H7 (cell line): ENCODE measurements at regions not wholly inside any gene's neighbourhood (a gene's known extent, or its start where the extent isn't known, plus 50 kb on each side); places are given as distances from the start of the nearest gene placed in this dataset.

ENCODE experiments used
- DNase-seq: peaks from one replicate; pipeline ENCODE4 v3.0.0; 2012
- H3K27me3 ChIP-seq: 2 replicates; pipeline ENCODE4 v1.6.0; 2011; ENCODE audit warnings: mild to moderate bottlenecking, low read length; ENCODE audit not compliant: control insufficient read depth, insufficient read depth
- H3K36me3 ChIP-seq: replicated peaks from 2 replicates; pipeline ENCODE4 v1.5.1; 2011; ENCODE audit warnings: low read length; ENCODE audit not compliant: control insufficient read depth, insufficient read depth
- H3K4me3 ChIP-seq: 2 replicates; pipeline ENCODE4 v1.5.1; 2011; ENCODE audit warnings: low read depth, mild to moderate bottlenecking, control low read depth, low read length, moderate library complexity; ENCODE audit not compliant: insufficient read depth

DNA sequence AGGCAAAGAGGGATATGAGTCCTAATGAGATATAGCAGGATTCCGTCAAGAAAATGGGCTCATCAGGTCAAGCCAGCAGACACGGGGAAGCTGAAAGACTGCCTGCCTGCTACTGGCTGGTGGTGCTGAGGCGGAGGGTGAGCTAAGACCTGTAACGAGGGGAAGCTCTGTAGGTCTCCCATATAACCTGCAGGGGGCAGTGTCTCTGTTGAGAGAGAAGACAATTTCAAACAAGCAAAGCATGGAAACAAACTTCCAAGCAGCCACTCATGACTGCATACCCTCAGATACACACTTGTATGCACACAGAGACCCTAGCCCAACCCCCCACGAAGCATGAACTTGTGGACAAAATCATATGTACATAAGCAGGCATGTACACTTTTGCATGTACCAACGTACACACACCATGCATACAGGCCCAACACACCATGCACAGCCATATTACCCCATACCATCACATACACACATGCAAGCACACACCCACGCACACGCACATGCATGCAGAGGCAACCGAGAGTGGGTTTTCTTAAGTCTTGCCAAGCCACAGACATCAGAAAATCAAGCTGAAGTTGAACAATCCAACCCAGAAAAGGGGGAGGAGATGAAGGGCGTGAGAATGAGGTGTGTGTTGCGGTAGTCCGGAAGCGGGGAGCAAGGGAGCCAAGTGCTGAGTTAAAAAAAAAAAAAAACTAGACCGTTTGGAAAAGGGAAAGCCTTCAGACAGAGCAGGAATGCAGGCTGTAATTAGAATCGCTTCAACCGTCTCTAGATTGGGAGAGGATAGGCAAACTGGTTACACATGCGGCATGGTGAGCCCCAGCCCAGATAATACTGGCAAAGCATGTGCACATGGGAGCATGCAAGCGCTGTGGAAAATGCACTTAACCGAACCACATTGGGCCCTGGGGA is 71.0 kb downstream of the PJA1 start:
- Histone ChIP-seq H3K36me3 (no peaks in the 10 kb centered on the region), H3K27me3 (peaks cover 2% of the 10 kb centered on the region), H3K4me3 (no peak overlapping the region)
- DNase-seq: peak; percentile 81

DNA sequence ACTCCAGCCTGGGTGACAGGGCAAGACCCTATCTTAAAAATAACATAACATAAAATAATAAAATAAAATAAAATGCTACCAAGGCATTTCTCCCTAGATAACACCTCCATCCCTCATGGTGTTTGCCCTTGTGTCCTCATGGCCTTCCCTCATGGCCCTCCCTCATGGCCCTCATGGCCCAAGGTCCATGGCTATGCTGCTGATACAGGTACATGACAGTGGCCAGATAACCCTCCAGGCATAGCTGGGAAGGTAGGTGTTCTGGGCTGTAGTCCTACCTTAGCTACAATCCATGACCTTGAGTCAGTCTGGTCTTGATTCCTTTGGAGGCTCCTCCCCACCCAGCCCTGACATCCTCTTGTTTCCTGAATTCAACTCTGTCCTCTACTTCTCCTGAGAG is 75.2 kb downstream of the PJA1 start:
- H3K27me3 ChIP-seq: no peaks in the 10 kb centered on the region
- H3K36me3 ChIP-seq: no peaks in the 10 kb centered on the region
- DNase-seq: no peak
- no peak overlapping the region for H3K4me3 ChIP-seq

DNA sequence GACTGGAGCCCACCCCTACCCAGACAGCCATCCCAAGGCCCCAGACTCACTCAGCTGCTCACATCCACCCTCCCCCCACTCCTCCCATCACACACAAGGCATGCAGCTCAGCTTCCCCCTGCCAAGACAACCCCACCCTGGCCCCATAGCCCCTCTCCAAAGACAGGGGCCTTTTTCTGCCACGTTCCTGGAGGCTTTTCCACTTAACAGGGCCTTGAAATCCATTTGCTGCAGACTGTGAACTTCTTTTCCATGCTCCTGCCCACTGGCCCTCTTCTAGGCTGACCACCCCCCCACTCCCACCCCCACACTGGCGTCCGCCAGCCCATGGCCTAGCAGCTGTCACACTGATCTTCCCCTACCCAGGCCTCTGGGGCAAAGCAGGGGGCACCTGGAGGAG is 76.0 kb downstream of the PJA1 start:
- DNase-seq: no peak
- Histone ChIP-seq H3K4me3 (no peak overlapping the region), H3K27me3 (no peaks in the 10 kb centered on the region), H3K36me3 (no peaks in the 10 kb centered on the region)

DNA sequence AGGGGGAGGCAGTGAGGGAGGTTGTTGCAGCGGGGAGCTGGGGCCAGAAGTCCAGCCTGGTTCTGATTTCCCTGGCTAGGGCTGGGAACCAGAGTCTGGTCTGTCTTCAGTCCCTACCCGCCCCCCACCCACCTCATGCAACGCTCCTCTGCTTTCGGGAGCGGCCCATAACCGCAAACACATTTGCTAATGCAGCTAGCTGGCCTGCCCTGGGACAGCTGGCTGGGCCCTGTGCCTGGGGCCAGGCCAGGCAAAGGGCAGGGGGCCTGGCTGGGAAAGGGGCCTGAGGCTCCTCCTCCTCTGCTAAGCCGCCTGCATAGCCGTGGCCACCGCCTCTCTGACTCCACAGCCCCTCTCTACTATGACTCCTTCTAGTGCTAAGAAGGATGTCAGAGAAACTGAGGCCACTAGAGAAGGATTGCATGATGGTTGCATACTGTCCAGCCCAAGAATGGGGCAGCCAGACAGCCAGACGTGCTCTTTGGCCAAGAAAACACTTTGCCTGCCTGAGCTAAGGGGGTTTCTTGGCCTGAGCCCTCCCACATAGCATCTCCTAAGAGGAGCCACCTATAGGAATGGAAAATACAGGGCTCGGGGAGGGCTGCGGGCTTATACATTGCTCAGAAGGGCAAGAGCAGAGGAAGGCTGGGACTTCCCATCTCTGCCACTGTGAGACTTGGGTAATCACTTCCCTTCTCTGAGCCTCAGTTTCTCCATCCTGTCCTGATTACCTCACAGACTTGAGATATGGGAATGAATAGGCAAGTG is 76.9 kb downstream of the PJA1 start:
- no peaks in the 10 kb centered on the region for H3K36me3 ChIP-seq
- H3K27me3 ChIP-seq: no peaks in the 10 kb centered on the region
- DNase-seq: peak; percentile 74
- no peak overlapping the region for H3K4me3 ChIP-seq

DNA sequence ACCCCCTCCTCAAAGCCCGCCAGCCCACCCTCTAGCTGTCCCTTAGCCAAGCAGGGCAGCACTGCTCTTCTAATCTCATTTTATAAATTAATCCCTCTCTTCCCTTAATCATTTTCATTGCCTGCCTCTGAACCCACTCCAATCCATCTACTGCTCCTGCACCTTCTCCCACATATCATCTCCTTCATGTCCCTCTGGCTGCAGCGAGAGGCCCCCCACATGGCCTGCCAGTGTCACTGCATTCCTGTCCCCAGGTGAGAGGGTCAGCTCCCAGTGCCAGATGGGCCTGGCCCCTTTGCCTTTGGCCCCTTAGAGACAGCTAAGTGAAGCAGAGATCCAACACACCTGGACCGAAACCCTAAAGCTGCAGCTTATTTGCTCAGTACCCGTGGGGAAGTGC is 79.4 kb downstream of the PJA1 start:
- DNase-seq: no peak
- no peaks in the 10 kb centered on the region for H3K36me3 ChIP-seq
- no peak overlapping the region for H3K4me3 ChIP-seq
- no peaks in the 10 kb centered on the region for H3K27me3 ChIP-seq

DNA sequence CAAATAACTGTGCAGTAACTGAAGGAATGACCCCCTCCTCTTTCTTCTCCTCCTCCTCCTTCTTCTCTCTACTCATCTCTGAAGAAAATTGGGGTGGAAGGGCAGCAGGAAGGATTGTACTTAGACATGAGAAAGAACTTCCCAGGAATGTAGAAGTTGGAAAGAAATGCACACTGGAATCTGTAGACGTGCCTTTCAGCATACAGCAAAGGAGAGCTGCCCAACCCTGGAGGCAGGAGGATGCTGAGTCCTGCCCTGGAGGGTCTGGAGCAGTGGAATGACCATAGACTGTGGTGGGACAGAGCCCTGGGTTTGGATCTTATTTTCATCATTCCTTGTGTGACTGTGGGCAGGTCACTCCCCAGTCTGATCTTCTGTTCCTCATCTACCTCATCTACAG is 80.1 kb downstream of the PJA1 start:
- Histone ChIP-seq H3K4me3 (no peak overlapping the region), H3K27me3 (no peaks in the 10 kb centered on the region), H3K36me3 (no peaks in the 10 kb centered on the region)
- no peak for DNase-seq

DNA sequence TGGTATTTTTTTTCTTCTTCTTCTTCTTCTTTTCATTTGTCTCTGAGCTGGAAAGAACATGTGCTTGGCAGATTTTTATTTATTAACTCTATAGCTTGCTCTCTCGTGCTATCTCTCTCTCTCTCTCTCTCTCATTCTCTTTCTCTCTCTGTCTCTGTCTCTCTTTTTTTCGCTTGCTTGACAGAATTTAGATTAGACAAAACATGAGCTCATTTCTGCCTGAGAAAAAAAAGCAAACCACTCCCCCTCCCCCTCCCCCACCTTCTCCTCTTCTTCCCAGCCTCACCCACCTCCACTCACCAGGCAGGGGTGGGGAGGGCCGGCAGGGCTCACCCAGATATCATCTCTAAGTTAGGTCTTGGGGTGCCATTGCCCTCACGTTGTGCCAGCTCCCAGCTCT is 81.5 kb downstream of the PJA1 start:
- DNase-seq: no peak
- Histone ChIP-seq H3K4me3 (no peak overlapping the region), H3K27me3 (no peaks in the 10 kb centered on the region), H3K36me3 (no peaks in the 10 kb centered on the region)

DNA sequence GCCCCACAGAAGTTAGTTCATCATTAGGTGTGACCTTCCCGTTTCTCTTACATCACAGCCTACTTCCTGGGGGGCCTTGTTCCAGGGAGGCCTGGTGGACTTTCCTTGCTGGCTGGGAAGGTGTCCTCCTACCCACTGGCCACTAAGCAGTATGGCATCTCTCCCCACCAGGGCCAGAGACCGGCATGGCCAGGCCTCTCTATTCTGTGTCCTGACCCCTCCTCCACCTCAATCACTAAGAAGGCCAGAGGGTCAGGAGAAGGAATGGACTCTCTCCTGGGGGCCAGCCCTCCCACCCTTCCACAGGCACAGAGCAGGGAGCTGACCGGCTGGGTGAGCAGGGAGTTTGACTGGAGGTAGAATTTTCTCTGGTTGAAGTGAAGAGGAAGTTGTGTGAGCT is 81.9 kb downstream of the PJA1 start:
- H3K27me3 ChIP-seq: no peaks in the 10 kb centered on the region
- H3K4me3 ChIP-seq: no peak overlapping the region
- no peaks in the 10 kb centered on the region for H3K36me3 ChIP-seq
- no peak for DNase-seq

DNA sequence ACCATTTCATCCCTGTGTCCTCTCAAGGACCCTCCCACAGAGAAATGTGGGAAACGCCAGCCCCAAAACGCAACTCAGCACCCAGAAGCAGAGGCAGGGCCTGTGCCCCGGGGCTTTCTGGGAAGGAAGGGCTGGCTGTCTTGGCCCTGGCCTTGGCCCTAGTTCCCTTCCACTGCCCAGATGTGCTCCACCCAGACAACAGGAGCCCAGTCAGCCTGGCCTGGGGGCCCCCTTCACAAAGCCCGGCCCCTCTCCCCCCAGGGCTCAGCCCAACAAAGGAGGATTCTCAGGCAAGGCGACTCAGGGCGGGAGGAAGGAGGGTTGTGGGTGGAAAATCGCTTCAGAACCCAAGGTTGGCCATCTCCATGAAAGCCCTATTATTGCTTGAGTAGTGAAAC is 82.5 kb downstream of the PJA1 start:
- Histone ChIP-seq H3K27me3 (no peaks in the 10 kb centered on the region), H3K36me3 (no peaks in the 10 kb centered on the region), H3K4me3 (no peak overlapping the region)
- no peak for DNase-seq

DNA sequence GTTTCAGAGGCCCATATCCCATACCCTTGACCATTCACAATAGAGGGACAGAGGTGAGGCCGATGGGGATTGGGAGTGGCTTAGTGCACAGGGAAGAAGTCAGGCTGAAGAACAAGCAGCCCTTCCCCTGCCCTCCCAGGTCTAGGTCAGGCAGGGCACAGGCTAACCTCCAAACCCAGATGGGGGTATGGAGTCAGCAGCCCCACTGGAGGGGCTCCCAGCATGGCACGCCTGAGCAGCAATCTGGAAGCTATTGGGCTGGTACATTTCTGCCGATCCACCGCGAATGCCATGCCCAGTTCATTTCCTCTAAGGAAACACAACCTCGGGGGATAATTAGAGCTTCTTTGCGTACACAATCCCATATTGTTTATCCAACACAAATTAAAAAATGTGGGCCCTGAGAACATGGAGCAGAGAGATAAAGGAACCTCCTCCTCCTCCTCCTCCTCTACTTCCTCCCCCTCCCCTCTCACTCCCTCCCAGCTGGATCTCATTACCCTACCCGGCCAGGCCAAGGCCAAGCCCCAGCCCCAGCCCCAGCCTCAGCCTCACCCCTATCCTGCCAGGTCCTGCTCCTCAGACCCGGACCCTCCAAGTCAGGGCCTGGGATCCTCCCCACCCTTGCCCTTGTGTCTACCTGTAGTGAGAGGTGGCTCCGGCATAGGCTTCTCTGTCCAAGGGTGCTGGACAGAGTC is 83.0 kb downstream of the PJA1 start:
- no peaks in the 10 kb centered on the region for H3K27me3 ChIP-seq
- no peak overlapping the region for H3K4me3 ChIP-seq
- DNase-seq: peak; percentile 54
- no peaks in the 10 kb centered on the region for H3K36me3 ChIP-seq

DNA sequence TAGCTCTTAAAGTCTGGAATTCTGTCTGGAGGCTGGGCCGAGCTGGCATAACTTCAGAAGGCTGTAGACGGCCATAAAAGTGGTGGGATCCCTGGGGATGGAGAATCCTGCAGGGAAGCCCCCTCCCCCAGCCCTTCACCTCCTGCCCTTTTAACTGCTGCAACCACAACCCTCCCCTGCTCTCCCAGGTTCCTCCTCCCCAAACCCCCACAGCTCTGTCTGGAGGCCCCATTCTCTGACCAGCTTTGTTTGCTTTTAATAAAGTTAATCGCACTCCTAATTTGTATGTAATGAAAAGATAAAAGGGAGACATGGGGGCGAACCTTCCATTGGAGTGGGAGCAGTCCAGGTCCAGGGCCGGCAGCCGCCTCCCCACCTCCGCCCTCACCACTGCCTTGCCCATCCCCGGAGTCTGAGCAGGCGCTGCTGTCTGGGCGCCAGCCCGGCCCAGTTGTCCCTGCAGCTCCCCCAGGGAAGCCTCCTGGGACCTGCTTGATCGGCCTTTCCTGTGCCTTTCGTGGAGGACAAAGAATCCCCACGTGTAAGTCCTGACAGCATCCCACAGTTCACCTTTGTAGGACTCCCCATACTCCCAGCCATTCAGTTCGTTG is 84.3 kb downstream of the PJA1 start:
- Histone ChIP-seq H3K27me3 (no peaks in the 10 kb centered on the region), H3K36me3 (no peaks in the 10 kb centered on the region), H3K4me3 (no peak overlapping the region)
- DNase-seq: peak; percentile 61

DNA sequence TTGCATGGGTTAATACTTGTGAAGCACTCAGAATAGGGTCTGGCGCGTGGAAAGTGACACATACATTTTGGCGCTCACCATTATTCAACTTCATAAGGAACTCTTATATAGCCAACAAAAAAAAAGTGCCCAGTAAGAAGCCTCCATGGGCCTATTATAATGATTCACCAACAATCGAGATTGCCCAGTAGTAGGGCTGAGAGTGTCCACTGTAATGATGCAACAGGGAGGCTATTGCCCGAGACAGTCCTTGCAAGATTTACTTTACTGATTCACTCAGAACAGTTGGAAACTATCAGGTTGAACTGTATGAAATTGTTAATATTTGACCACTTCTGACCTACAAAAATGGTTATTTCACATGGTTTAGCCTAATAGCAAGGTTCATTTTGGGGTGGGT is 86.0 kb downstream of the PJA1 start:
- Histone ChIP-seq H3K4me3 (no peak overlapping the region), H3K27me3 (no peaks in the 10 kb centered on the region), H3K36me3 (no peaks in the 10 kb centered on the region)
- DNase-seq: no peak

DNA sequence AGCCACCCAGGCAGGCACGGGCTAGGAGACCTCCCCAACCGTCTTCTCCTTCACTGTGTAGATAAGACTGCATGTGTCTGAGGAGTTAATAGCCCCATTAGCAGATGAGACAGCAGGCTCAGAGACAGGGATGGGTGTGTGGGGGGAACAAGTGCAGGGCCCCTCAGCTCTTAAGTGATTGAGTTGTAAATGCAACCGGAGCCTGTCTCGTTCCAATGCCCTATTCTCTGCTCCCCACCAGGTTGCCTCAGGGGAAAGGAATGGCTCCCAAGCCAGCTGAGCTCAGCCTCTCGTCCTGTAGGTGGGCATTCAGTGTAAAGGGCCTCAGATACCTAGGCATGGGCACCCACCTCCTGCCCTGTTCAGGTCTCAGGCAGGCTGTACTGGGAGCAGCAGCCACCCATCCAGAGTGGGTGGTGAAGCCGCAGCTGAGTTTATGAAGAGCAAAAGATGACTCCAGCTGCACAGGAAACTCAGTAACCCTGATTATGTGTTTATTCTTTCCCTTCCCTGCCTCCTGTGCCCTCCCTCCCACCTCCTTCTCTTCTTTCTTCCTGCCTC is 87.3 kb downstream of the PJA1 start:
- Histone ChIP-seq H3K36me3 (no peaks in the 10 kb centered on the region), H3K4me3 (no peak overlapping the region), H3K27me3 (no peaks in the 10 kb centered on the region)
- no peak for DNase-seq

DNA sequence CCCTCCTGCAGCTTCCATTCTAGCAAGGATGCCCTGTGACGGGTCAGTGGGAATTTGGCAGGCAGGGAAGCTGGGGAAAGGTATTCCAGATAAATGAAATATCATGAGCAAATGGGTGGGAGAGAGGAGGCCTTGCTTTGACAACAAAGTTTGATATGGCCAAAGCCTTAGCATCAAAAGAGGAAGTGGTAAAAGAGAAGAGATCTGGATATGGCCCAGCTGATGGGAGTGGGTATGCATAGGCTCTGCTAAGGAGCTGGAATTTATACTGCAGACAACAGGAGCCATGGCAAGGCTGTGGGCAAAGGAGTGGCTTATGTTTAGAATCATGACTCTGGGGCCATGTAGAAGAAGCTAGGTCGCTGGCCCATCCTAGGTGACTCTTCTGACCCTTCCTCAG is 89.2 kb downstream of the PJA1 start:
- Histone ChIP-seq H3K4me3 (no peak overlapping the region), H3K27me3 (no peaks in the 10 kb centered on the region), H3K36me3 (no peaks in the 10 kb centered on the region)
- no peak for DNase-seq
